SK-N-MC (cell line): ENCODE measurements at regions not wholly inside any gene's neighbourhood (a gene's known extent, or its start where the extent isn't known, plus 50 kb on each side); places are given as distances from the start of the nearest gene placed in this dataset.

Experiments
- EZH2 ChIP-seq: fragments of 200-600 bp; sonication (generic); IDR thresholded peaks from one replicate; pipeline ENCODE4 v1.6.1; 2017; ENCODE audit warnings: antibody characterized with exemption
- FOXP2 ChIP-seq: optimal IDR thresholded peaks from 2 replicates; pipeline ENCODE3; 2011; ENCODE audit warnings: mild to moderate bottlenecking, moderate library complexity; ENCODE audit not compliant: insufficient read depth; ENCODE audit errors: extremely low read length, control extremely low read depth
- POLR2AphosphoS5 ChIP-seq: IDR thresholded peaks from 2 replicates; pipeline ENCODE4 v1.6.1; 2012; ENCODE audit warnings: mild to moderate bottlenecking, low read depth, low read length, borderline replicate concordance

DNA sequence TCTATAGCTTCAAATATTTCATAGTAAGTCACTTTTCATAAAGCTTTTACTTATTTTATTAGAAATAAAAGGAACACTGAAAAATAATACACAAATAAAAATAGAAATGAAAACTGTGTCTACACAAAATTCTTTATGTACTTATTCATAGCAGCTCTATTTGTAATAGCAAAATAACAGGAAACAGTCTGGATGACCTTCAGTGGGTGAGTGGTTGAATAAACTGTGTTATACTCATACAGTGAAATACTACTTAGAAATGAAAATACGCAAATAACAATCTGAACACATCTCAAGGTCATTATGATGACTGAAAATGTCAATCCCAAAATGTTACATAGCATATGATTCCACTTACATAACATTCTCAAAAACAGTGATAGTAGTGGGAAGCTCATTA, 138.7 kb upstream of the PCLO start:
- TF ChIP-seq EZH2 (no peak), POLR2AphosphoS5 (no peak), FOXP2 (no peak)
